ENCODE measurements at regions not wholly inside any gene's neighbourhood (a gene's known extent, or its start where the extent isn't known, plus 50 kb on each side); places are given as distances from the start of the nearest gene placed in this dataset.

DNA sequence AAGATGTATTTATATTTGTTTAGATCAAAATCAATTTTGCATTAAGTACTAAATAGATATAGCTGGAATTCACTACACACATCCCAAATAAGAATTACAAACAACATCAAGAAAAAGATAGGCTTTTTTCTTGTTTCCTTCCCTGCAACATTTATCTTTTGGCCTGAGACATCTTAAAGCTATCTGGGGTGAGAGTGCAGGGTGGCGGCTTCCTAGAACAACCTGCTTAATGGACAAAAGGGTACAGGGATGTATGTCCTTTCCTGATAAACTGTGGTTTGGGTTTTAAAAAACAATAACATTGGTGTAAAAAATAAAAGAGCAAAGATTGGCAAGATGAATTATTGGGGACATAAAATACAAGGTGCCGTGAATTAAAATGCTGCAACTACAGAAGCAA is 54.4 kb downstream of the EPRS1 start:
- TF ChIP-seq, protein P1, sequence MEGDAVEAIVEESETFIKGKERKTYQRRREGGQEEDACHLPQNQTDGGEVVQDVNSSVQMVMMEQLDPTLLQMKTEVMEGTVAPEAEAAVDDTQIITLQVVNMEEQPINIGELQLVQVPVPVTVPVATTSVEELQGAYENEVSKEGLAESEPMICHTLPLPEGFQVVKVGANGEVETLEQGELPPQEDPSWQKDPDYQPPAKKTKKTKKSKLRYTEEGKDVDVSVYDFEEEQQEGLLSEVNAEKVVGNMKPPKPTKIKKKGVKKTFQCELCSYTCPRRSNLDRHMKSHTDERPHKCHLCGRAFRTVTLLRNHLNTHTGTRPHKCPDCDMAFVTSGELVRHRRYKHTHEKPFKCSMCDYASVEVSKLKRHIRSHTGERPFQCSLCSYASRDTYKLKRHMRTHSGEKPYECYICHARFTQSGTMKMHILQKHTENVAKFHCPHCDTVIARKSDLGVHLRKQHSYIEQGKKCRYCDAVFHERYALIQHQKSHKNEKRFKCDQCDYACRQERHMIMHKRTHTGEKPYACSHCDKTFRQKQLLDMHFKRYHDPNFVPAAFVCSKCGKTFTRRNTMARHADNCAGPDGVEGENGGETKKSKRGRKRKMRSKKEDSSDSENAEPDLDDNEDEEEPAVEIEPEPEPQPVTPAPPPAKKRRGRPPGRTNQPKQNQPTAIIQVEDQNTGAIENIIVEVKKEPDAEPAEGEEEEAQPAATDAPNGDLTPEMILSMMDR (IDR thresholded peaks at IDR 0.05) = no peak
- TF ChIP-seq ZFX (IDR thresholded peaks at IDR 0.05; ENCODE audit: borderline replicate concordance) = no peak
